Fibroblast of lung (primary cell): ENCODE measurements at regions not wholly inside any gene's neighbourhood (a gene's known extent, or its start where the extent isn't known, plus 50 kb on each side); places are given as distances from the start of the nearest gene placed in this dataset.
"Not testable (repeated sequence)": the region's sequence is repeated elsewhere in the genome, so short reads cannot be mapped to it uniquely, and the experiment has no call there.

Source experiments
- DNase-seq, 2 donors: peaks; one replicate each; pipeline versions ENCODE4 v3.0.0 to v3.0.0-alpha.2; 2010; ENCODE audit warnings: low read depth in 2 of 2
- H2AFZ ChIP-seq: 2 replicates; pipeline ENCODE4 v1.5.1; 2012; ENCODE audit warnings: low read length, control low read depth, inconsistent platforms
- H3K27ac ChIP-seq: 2 replicates; pipeline ENCODE4 v1.5.1; 2011; ENCODE audit warnings: low read length, control low read depth; ENCODE audit not compliant: insufficient read depth
- H3K27me3 ChIP-seq: 2 replicates; pipeline ENCODE4 v1.5.1; 2011; ENCODE audit warnings: mild to moderate bottlenecking, low read length; ENCODE audit not compliant: control insufficient read depth, insufficient read depth
- H3K36me3 ChIP-seq: 2 replicates; pipeline ENCODE4 v1.5.1; 2011; ENCODE audit warnings: low read length; ENCODE audit not compliant: control insufficient read depth, insufficient read depth
- H3K4me1 ChIP-seq: 2 replicates; pipeline ENCODE4 v1.5.1; 2011; ENCODE audit warnings: low read length; ENCODE audit not compliant: control insufficient read depth, insufficient read depth; ENCODE audit errors: extremely low read depth
- H3K4me2 ChIP-seq: 2 replicates; pipeline ENCODE4 v1.5.1; 2011; ENCODE audit warnings: low read length, control low read depth; ENCODE audit not compliant: insufficient read depth; ENCODE audit errors: extremely low read depth
- H3K4me3 ChIP-seq, 4 experiments: fragments of 200-600 bp in 1 of 4; sonication (generic) in 1 of 4; replicated peaks in 1 of 4; 2 replicates each; pipeline ENCODE4 v1.5.1; 2011 to 2016; ENCODE audit warnings: low read length in 4 of 4, low read depth in 3 of 4, mild to moderate bottlenecking in 3 of 4, control low read depth in 2 of 4, inconsistent platforms in 1 of 4, mixed read lengths in 1 of 4; ENCODE audit not compliant: insufficient read depth in 1 of 4; ENCODE audit errors: control extremely low read depth in 1 of 4
- H3K79me2 ChIP-seq: 2 replicates; pipeline ENCODE4 v1.5.1; 2012; ENCODE audit warnings: mild to moderate bottlenecking, low read length, inconsistent platforms; ENCODE audit not compliant: control insufficient read depth, insufficient read depth
- H3K9ac ChIP-seq: 2 replicates; pipeline ENCODE4 v1.5.1; 2011; ENCODE audit warnings: mild to moderate bottlenecking, low read length, control low read depth; ENCODE audit not compliant: insufficient read depth
- H3K9me3 ChIP-seq: 2 replicates; pipeline ENCODE4 v1.5.1; 2012; ENCODE audit warnings: low read depth, low read length; ENCODE audit not compliant: control insufficient read depth, insufficient read depth
- H4K20me1 ChIP-seq: 2 replicates; pipeline ENCODE4 v1.5.1; 2011; ENCODE audit warnings: low read length; ENCODE audit not compliant: control insufficient read depth, insufficient read depth; ENCODE audit errors: extremely low read depth
- EZH2 ChIP-seq: IDR thresholded peaks from 2 replicates; pipeline ENCODE4 v1.5.1; 2012; ENCODE audit warnings: low read length, control low read depth, mild to moderate bottlenecking; ENCODE audit errors: missing control alignments
- TF ChIP-seq, protein P1 (sequence below), 2 donors: IDR thresholded peaks in 1 of 2; conservative IDR thresholded peaks in 1 of 2; 1 replicate in 1 of 2; 2 replicates in 1 of 2; pipeline ENCODE4 v1.5.1; 2011 to 2012; ENCODE audit warnings: low read length in 2 of 2, control low read depth in 1 of 2, inconsistent platforms in 1 of 2, low read depth in 1 of 2, mild to moderate bottlenecking in 1 of 2

DNA sequence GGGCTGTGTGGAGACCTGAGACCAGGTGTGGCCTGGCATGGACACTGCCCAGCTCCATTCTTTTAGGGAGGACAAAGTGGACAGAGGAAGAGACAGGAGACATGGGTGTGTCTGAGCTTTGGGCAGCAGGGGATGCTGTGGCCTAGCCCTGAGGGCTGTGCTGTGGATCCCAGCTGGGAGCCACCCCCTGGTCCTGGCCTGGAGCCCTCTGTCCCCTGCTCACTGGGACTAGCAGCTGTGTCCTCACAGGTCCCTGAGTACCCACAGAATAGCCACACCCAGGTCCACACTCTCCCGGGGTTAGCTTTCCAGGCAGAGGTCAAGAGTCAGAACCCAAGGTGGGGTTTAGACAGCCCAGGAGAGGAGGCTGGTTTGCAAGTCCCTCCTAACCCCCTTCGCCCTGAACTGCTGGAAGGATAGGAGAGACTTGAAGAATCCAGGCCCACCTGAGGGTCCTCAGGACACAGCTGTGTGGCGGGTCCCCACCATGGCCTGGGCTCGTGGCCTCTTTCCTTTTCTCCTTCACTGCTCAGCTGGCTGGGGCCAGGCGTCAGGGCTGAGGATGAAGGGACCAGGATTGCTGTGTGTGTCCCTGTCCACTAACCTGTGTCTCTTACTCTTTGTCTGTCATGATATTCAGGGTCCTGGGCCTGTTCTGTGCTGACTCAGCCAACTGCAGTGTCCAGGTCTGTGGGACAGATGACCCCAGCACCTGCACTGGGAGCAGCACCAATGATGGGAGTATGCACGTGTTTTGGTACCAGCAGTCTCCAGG is 78.5 kb upstream of the VPREB1 start:
- TF ChIP-seq, protein P1, sequence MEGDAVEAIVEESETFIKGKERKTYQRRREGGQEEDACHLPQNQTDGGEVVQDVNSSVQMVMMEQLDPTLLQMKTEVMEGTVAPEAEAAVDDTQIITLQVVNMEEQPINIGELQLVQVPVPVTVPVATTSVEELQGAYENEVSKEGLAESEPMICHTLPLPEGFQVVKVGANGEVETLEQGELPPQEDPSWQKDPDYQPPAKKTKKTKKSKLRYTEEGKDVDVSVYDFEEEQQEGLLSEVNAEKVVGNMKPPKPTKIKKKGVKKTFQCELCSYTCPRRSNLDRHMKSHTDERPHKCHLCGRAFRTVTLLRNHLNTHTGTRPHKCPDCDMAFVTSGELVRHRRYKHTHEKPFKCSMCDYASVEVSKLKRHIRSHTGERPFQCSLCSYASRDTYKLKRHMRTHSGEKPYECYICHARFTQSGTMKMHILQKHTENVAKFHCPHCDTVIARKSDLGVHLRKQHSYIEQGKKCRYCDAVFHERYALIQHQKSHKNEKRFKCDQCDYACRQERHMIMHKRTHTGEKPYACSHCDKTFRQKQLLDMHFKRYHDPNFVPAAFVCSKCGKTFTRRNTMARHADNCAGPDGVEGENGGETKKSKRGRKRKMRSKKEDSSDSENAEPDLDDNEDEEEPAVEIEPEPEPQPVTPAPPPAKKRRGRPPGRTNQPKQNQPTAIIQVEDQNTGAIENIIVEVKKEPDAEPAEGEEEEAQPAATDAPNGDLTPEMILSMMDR (conservative IDR thresholded peaks at IDR 0.05 in 1 of 2, IDR thresholded peaks at IDR 0.05 in 1 of 2; ENCODE audit: low read depth in 1 of 2, low read length in 2 of 2) = no peak
- no peak for TF ChIP-seq EZH2
- Histone ChIP-seq H3K4me2 (no peak overlapping the region), H3K79me2 (no peaks in the 10 kb centered on the region), H3K9me3 (no peaks in the 10 kb centered on the region), H3K9ac (no peak overlapping the region), H2AFZ (no peak overlapping the region), H4K20me1 (no peaks in the 10 kb centered on the region), H3K27me3 (no peaks in the 10 kb centered on the region), H3K27ac (no peak overlapping the region), H3K4me1 (no peaks in the 10 kb centered on the region), H3K4me3 (no peak overlapping the region), H3K36me3 (no peaks in the 10 kb centered on the region)
- no peak for DNase-seq

DNA sequence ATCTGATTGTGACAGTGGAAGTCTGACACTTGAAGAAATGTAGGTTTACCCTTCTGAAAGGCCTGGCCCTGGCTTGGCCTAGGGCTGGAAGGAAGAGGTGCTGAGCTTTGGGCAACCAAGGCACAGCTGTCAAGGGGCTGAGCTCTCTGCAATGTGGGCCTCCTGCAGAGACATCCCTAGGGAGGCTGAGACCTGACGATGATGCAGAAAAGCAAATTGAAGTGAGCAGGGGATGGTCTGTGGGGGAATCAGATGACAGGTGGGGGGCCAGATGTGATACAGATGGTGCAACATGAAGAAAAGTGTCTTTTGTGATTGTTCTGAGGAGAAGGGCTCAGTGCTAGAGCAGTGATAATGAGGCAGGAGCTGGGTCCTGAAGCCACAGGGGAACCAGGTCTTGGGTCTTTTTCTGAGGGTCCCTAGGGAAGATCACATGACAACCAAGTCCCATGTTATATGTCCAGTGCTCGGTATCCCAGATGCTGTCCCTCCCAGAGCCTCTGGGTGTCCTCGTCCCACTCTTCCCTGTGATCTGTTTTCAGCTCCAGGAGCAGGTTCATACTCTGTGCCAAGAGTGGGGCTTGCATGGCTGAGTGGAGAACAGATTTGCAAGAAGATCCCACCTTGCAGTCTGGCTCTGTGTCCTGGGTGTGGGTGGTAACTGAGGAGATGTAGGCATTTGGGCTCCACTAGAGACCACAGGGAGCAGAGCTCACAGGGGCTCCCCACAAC is 79.9 kb upstream of the VPREB1 start:
- Histone ChIP-seq H3K9ac (no peak overlapping the region), H2AFZ (no peak overlapping the region), H3K27me3 (no peaks in the 10 kb centered on the region), H3K4me3 (no peak overlapping the region), H3K36me3 (no peaks in the 10 kb centered on the region), H3K4me2 (no peak overlapping the region), H4K20me1 (no peaks in the 10 kb centered on the region), H3K79me2 (no peaks in the 10 kb centered on the region), H3K4me1 (no peaks in the 10 kb centered on the region), H3K27ac (no peak overlapping the region), H3K9me3 (no peaks in the 10 kb centered on the region)
- no peak for DNase-seq
- TF ChIP-seq, protein P1 (conservative IDR thresholded peaks at IDR 0.05 in 1 of 2, IDR thresholded peaks at IDR 0.05 in 1 of 2; ENCODE audit: low read depth in 1 of 2, low read length in 2 of 2) = no peak

DNA sequence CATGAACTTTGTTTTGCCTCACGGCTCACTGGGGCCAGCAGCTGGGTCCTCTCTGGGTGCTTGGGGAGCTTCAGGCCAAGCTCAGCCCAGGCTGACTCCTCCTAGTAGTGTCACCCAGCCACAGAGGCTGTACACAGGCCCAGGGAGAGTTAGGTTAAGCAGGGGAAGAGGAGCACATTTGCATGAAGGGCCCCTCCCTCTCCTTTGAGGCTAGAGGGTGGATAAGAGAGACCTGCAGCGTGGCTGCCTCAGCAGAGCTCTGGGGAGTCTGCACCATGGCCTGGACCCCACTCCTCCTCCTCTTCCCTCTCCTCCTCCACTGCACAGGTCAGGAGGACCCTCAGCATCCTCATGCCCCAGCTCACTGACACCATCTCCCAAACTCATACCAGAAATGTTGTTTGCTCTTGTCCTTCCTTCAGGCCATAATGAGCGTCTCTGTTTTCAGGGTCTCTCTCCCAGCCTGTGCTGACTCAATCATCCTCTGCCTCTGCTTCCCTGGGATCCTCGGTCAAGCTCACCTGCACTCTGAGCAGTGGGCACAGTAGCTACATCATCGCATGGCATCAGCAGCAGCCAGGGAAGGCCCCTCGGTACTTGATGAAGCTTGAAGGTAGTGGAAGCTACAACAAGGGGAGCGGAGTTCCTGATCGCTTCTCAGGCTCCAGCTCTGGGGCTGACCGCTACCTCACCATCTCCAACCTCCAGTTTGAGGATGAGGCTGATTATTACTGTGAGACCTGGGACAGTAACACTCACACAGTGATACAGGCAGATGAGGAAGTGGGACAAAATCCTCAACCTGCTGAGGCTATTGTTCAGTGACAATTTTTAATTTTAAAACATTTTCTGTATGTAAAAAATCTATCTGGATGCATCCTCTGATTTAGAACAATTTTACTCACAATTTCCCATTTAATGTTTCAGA is 82.4 kb upstream of the VPREB1 start:
- Histone ChIP-seq H3K36me3 (no peaks in the 10 kb centered on the region), H3K9me3 (no peaks in the 10 kb centered on the region), H3K4me2 (no peak overlapping the region), H3K27ac (no peak overlapping the region), H3K9ac (no peak overlapping the region), H2AFZ (no peak overlapping the region), H3K4me3 (no peak overlapping the region), H3K4me1 (no peaks in the 10 kb centered on the region), H3K79me2 (no peaks in the 10 kb centered on the region), H4K20me1 (no peaks in the 10 kb centered on the region), H3K27me3 (no peaks in the 10 kb centered on the region)
- DNase-seq = no peak
- TF ChIP-seq EZH2 = no peak
- TF ChIP-seq, protein P1 (conservative IDR thresholded peaks at IDR 0.05 in 1 of 2, IDR thresholded peaks at IDR 0.05 in 1 of 2; ENCODE audit: low read depth in 1 of 2, low read length in 2 of 2) = no peak

DNA sequence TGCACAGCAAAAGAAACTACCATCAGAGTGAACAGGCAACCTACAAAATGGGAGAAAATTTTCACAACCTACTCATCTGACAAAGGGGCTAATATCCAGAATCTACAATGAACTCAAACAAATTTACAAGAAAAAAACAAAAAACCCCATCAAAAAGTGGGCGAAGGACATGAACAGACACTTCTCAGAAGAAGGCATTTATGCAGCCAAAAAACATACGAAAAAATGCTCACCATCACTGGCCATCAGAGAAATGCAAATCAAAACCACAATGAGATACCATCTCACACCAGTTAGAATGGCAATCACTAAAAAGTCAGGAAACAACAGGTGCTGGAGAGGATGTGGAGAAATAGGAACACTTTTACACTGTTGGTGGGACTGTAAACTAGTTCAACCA is 83.8 kb upstream of the VPREB1 start:
- H2AFZ ChIP-seq = not testable (repeated sequence)

More for the DNA sequence above, 83.8 kb upstream of the VPREB1 start:
- DNase-seq, H3K79me2 ChIP-seq, H3K4me3 ChIP-seq, H4K20me1 ChIP-seq, H3K36me3 ChIP-seq, H3K27ac ChIP-seq, H3K4me1 ChIP-seq, H3K9me3 ChIP-seq, H3K27me3 ChIP-seq, H3K9ac ChIP-seq, H3K4me2 ChIP-seq: not testable (repeated sequence)
